GM19438 (cell line): ENCODE measurements at regions not wholly inside any gene's neighbourhood (a gene's known extent, or its start where the extent isn't known, plus 50 kb on each side); places are given as distances from the start of the nearest gene placed in this dataset.
"Not testable (repeated sequence)": the region's sequence is repeated elsewhere in the genome, so short reads cannot be mapped to it uniquely, and the experiment has no call there.

Experiments
- ATAC-seq: cut with Tn5 transposase; IDR thresholded peaks from one replicate; pipeline ENCODE4 v1.9.1; 2021; ENCODE audit warnings: low read depth; ENCODE audit not compliant: unreplicated experiment

DNA sequence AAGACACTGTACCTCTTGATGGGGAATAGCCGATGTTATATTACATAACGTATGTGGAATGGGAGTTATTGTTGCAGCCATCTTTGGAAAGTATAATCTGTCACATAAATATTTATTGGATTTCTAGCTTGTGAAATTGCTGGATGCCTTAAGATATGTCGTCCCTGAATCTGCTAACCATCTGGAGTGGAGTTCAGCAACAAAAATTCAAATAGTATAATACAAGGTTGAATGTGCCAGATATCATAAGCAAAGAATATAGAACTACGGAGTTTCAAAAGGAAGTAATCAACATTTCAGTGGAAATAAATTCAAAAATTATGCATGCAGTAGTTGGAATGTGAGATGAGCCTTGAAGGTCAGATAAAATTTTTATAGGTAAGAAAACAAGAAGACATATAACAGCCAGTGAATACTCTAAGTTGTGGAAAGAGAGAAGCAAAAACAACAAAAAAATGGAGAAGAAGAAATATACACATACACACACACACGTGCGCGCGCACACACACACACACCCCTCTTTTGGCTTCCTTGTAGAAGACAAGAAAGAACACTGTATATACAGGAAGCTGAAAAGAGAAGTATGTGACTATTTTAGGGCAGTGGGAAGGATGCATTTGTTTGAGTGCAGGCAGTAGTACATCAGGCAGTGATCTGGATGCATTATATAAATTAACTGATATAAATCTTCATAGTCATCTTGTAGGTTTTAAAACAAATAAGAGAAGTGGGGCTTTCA is 516.7 kb downstream of the KCNT2 start:
- ATAC-seq = no peak

DNA sequence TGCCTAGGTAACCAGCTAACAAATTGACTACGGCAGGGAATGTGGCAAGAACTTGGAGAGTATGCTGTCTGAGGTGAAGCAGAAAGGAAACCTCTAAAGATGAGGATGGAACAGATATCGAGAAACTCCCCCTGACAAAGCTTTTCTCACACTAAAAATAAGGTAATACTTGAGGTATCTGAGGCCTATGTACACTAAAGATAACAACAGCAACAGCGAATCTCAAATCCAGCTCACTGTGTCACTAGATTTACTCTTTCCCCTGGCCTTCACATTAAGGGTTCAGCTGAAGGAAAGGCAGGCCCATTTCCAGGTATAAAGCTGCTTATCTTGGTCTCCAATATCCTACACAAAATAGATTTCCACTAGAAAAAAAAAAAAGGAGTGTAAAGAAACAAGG is 518.0 kb downstream of the KCNT2 start:
- ATAC-seq = no peak

- no peak for ATAC-seq
Measured at GRCh38 chr1:196088541-196088940, 519.7 kb downstream of the KCNT2 start.

GRCh38 chr1:196078691-196079090 is 529.5 kb downstream of the KCNT2 start:
- no peak for ATAC-seq

- no peak for ATAC-seq
Measured at GRCh38 chr1:196075621-196076020, 532.6 kb downstream of the KCNT2 start.

DNA sequence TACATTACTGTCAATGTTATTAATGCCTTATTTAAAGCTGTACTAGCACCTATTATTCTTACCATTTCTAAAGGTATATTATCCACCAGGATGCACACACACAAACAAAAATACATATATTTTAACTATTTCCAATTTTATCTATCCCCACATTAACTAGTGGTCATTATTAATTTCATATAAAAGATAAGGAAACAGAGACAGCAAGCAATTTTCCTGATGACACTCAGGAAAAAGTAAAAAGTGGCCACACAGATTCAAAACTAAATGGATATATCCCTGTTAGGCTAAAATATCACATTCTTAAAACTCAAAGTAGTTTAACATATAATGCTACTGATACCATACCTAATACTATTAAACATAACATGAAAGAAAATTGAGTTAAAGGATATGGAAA is 534.1 kb downstream of the KCNT2 start:
- ATAC-seq = no peak

- ATAC-seq = no peak
Measured at GRCh38 chr1:196071447-196071846, 536.8 kb downstream of the KCNT2 start.

- no peak for ATAC-seq
Measured at GRCh38 chr1:196070940-196071339, 537.3 kb downstream of the KCNT2 start.

- no peak for ATAC-seq
Measured at GRCh38 chr1:196063952-196064351, 544.3 kb downstream of the KCNT2 start.

- no peak for ATAC-seq
Measured at GRCh38 chr1:196063294-196063693, 544.9 kb downstream of the KCNT2 start.

GRCh38 chr1:196060539-196060938 is 547.7 kb downstream of the KCNT2 start:
- no peak for ATAC-seq

DNA sequence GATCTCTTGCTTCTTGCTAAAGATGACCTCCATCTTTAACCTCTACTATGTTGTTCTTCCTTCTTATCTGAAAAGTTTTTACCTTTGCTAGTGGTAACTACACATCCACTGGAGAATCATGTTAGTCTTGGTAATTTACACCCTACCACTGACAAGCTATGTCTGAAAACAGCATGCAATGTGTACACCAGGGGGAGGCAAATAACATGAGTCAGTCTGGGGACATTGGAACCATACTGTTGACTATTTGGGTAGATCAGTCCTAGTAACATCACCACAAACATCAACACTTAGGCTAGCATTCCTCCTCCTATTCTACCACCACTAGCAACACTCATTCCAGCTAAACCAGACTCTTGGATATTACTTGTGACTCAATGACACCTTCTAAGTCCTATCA is 549.0 kb downstream of the KCNT2 start:
- no peak for ATAC-seq

GRCh38 chr1:196056966-196057365 is 551.3 kb downstream of the KCNT2 start:
- ATAC-seq = no peak

GRCh38 chr1:196049407-196049806 is 558.8 kb downstream of the KCNT2 start:
- no peak for ATAC-seq

DNA sequence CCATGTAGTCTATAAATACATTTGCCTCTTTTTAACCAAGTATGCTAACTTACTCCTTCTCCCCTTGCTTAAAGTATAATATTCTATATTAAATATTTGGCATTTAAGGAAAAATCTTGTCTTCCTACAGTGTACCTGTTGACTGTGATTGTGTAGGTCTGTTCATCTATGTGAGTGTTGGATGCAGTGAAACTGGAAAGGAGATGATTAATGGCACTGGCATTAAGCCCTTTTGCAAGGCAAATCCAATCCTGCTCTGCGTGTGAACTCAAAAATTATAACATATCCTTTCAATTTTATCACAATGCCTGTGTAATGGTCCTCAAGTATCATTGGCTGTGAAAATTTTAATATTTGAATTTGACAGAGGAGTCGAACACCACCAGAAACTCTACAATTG is 565.0 kb downstream of the KCNT2 start:
- no peak for ATAC-seq

DNA sequence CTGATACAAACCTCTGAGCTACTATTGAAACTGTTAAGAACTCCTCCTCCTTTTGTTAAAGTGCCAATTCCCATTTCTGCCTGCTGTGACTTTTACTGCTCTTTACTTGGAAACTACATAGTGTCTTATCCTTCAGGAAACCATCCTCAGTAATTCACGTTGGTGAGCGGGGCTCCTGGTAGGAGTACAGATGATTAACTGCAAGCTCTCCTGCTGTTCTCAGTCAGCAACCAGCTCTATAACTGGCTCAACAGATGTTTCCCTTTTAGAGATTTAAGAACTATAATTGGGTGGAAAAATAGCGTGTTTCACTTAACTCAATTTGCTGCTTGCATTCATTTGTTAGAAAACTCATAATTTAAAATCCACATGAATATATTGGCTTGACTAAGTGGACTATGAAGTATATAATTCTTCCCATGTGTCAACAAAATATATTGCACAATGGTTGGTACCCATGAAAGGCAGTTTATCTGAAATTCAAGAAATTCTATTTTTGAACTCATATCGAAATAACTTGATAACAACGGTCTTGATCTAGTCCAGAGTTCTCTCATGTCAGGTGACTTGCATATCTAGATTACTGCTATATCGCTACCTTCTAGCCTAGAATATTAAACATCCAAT is 574.0 kb downstream of the KCNT2 start:
- ATAC-seq = no peak

GRCh38 chr1:196031387-196031786 is 576.9 kb downstream of the KCNT2 start:
- ATAC-seq = not testable (repeated sequence)

GRCh38 chr1:196030455-196030854 is 577.8 kb downstream of the KCNT2 start:
- no peak for ATAC-seq

DNA sequence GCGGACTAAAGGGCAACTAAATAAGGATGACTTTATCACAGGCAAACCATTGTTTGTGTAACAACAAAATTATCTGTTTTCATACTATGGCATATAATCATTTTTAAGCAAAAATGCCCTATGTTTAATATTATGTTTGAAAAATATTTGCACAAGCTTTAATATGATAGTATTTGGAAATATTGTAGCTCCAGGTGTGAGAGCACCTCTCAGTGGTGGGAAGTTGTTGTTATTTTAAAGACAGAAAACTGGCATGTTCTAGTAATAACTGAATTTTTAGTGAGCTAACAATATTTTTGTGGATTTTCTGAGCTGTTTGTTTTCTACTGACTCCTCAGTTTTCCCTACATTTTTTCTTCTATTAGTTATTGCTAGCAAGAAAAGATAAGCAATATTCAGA is 578.8 kb downstream of the KCNT2 start:
- ATAC-seq = no peak

DNA sequence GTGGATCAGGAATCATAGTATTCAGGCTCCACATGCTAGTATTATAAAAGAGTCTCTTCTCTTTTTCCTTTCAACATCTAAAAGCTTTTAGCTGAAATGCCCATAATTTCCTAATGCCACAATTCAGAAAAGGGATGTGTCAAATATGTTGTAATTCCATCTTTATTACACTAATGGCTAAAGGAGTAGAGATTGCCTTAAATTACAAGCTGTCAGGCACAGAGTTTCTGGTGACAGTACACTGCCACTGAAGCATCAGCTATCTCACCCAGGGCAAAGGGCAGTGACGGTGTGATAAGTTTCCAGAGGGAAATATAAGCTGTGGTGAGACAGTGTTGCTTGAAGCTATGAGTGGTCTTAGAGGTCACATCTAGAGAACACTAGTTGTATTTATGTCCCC is 581.1 kb downstream of the KCNT2 start:
- ATAC-seq = no peak

DNA sequence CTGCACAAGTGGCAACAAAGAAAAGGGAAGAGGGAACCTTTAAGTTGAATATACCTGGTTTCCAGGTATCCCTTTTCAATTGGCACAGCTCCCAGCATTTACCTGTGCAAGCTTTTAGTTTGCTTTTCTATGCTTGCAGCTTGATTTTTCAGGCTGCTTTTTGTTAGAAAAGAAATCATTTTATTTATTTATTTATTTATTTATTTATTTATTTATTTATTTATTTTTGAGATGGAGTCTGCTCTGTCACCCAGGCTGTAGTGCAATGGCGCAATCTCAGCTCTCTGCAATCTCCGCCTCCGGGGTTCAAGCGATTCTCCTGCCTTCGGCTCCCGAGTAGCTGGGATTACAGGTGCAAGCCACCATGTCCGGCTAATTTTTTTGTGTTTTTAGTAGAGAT is 587.1 kb downstream of the KCNT2 start:
- ATAC-seq = not testable (repeated sequence)

DNA sequence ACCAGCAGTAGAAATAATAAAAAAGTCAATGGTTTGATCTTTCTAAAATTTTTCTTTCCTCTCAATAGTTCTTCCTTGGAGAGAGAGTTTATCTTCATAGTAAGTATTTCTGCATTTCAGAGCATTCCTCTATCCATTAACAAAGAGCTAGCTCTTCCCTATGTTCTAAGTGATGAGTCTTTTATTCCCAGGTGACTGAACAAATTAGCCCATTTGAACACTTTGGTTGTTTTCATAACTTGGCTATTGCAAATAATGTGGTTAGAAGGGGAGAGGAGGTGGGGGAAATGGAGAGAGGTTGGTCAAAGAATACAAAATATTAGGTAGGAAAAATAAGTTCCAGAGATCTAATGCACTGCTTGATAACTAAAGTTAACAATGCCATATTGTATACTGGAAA is 598.9 kb downstream of the KCNT2 start:
- no peak for ATAC-seq
